OCI-LY7 (cell line): ENCODE measurements at regions not wholly inside any gene's neighbourhood (a gene's known extent, or its start where the extent isn't known, plus 50 kb on each side); places are given as distances from the start of the nearest gene placed in this dataset.

Experiments
- CTCF ChIP-seq: fragments of 200-600 bp; sonication (generic); conservative IDR thresholded peaks from 2 replicates; pipeline ENCODE4 v1.5.1; 2014; ENCODE audit warnings: mild to moderate bottlenecking, antibody characterized with exemption, low read length, moderate library complexity, mixed read lengths
- EZH2phosphoT487 ChIP-seq: fragments of 200-600 bp; sonication (generic); IDR thresholded peaks from 2 replicates; pipeline ENCODE4 v1.6.1; 2018; ENCODE audit warnings: low read depth, borderline replicate concordance, mild to moderate bottlenecking, mixed run types, antibody characterized with exemption, low read length, moderate library complexity, mixed read lengths

- TF ChIP-seq CTCF (no peak), EZH2phosphoT487 (no peak)
Observed at GRCh38 chr3:94356581-94356980, 293.7 kb downstream of the NSUN3 start.
